B cell (primary cell): ENCODE measurements at regions not wholly inside any gene's neighbourhood (a gene's known extent, or its start where the extent isn't known, plus 50 kb on each side); places are given as distances from the start of the nearest gene placed in this dataset.

Experiments
- EZH2 ChIP-seq: IDR thresholded peaks from 2 replicates; pipeline ENCODE4 v1.6.1; 2012; ENCODE audit warnings: borderline replicate concordance, low read depth, mild to moderate bottlenecking, moderate library complexity, low read length; ENCODE audit not compliant: insufficient read depth, poor library complexity, severe bottlenecking
- TF ChIP-seq, protein P1 (sequence below): fragments of 200-600 bp; IDR thresholded peaks from one replicate; pipeline ENCODE4 v1.8.0; 2022; ENCODE audit warnings: antibody characterized with exemption, mild to moderate bottlenecking

DNA sequence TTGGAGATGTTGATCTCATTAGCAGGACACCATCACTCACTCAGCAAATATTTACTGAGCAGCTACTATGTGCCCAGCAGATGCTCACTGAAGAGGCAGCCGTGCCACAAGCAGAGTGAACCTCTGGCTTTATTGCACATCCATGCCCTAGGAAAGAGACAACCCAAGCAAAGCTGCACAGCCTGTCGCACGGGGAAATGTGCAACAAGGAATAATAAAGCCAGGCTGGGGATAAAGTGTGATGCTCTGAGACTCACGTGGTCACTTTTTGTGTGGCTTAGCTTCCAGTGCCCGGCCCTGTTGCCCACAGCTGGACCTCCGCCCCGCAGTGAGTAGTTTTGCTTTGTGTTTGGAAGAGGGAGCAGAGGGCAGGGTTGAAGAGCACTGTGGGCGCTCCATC is 130.4 kb upstream of the CDH4 start:
- TF ChIP-seq, protein P1, sequence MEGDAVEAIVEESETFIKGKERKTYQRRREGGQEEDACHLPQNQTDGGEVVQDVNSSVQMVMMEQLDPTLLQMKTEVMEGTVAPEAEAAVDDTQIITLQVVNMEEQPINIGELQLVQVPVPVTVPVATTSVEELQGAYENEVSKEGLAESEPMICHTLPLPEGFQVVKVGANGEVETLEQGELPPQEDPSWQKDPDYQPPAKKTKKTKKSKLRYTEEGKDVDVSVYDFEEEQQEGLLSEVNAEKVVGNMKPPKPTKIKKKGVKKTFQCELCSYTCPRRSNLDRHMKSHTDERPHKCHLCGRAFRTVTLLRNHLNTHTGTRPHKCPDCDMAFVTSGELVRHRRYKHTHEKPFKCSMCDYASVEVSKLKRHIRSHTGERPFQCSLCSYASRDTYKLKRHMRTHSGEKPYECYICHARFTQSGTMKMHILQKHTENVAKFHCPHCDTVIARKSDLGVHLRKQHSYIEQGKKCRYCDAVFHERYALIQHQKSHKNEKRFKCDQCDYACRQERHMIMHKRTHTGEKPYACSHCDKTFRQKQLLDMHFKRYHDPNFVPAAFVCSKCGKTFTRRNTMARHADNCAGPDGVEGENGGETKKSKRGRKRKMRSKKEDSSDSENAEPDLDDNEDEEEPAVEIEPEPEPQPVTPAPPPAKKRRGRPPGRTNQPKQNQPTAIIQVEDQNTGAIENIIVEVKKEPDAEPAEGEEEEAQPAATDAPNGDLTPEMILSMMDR, result no peak
- no peak for TF ChIP-seq EZH2
